ENCODE measurements at regions not wholly inside any gene's neighbourhood (a gene's known extent, or its start where the extent isn't known, plus 50 kb on each side); places are given as distances from the start of the nearest gene placed in this dataset.

DNA sequence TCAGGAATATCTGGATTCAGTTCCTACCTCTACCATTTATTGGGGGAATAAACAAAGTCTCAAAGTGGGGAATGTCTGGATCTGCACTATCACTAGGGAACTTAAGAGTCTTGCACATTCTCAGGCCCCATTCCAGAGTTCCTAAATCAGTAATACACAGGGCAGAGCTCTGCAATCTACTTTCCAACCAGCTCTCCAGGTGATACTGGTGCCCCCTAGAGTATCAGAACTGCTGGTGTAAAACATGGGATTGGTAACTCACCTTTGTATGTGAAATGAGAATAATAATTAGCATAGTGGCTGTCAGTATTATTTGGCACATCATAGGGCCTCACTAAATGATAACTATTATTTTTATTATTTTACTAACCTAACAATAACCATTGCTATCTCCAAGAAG lies 278.8 kb upstream of the IMPG1 start:
- TF ChIP-seq, protein P1, sequence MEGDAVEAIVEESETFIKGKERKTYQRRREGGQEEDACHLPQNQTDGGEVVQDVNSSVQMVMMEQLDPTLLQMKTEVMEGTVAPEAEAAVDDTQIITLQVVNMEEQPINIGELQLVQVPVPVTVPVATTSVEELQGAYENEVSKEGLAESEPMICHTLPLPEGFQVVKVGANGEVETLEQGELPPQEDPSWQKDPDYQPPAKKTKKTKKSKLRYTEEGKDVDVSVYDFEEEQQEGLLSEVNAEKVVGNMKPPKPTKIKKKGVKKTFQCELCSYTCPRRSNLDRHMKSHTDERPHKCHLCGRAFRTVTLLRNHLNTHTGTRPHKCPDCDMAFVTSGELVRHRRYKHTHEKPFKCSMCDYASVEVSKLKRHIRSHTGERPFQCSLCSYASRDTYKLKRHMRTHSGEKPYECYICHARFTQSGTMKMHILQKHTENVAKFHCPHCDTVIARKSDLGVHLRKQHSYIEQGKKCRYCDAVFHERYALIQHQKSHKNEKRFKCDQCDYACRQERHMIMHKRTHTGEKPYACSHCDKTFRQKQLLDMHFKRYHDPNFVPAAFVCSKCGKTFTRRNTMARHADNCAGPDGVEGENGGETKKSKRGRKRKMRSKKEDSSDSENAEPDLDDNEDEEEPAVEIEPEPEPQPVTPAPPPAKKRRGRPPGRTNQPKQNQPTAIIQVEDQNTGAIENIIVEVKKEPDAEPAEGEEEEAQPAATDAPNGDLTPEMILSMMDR (IDR thresholded peaks at IDR 0.05) = no peak
- intact Hi-C loops (cut with micrococcal nuclease) = no loop called here
- H3K27ac Mint-ChIP-seq = no peak overlapping the region
- H3K4me1 Mint-ChIP-seq = no peaks in the 10 kb centered on the region
- no peaks in the 10 kb centered on the region for H3K36me3 Mint-ChIP-seq
- no peaks in the 10 kb centered on the region for H3K9me3 ChIP-seq (ENCODE audit: control insufficient read depth, insufficient read depth, low read length)
- H3K9me3 Mint-ChIP-seq = peaks cover 7 to 21% of the 10 kb centered on the region in 2 donors
- H3K4me3 ChIP-seq (ENCODE audit: low read length) = no peak overlapping the region
- H3K27me3 ChIP-seq (ENCODE audit: control insufficient read depth, insufficient read depth, low read length) = no peaks in the 10 kb centered on the region
- no peak for DNase-seq
- H3K27ac ChIP-seq (ENCODE audit: low read length) = no peak overlapping the region
- H3K4me1 ChIP-seq (ENCODE audit: control insufficient read depth, insufficient read depth, low read length) = no peaks in the 10 kb centered on the region
- no peak overlapping the region for H3K4me3 Mint-ChIP-seq
- no peaks in the 10 kb centered on the region for H3K27me3 Mint-ChIP-seq (ENCODE audit: low read depth in 2 of 2)
- ATAC-seq = no peak
- no peaks in the 10 kb centered on the region for H3K36me3 ChIP-seq (ENCODE audit: control insufficient read depth, insufficient read depth, low read length)

DNA sequence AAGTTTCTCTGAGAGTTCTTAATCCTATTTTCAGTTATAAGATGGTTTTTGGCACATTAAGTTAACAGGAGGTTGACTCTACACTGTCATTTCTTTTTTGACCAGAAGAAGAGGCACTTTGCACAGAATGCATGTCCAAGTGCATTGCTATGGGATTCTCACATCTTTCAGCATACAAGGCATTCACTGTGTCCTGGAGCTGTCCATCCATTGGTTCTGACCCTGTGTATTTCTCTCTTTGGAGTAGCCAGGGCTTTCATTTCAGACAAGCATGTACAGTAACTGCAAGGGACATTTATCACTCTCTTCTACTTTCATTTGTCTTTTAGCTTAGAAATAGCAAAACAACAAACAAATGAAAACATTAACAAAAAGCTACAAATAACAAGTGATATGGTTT lies 275.1 kb upstream of the IMPG1 start:
- TF ChIP-seq, protein P1 (IDR thresholded peaks at IDR 0.05) = no peak
- H3K9me3 Mint-ChIP-seq = peaks cover 9 to 19% of the 10 kb centered on the region in 2 donors
- Histone ChIP-seq H3K27me3 (ENCODE audit: control insufficient read depth, insufficient read depth, low read length) (no peaks in the 10 kb centered on the region), H3K4me1 (ENCODE audit: control insufficient read depth, insufficient read depth, low read length) (no peaks in the 10 kb centered on the region), H3K27ac (ENCODE audit: low read length) (no peak overlapping the region), H3K36me3 (ENCODE audit: control insufficient read depth, insufficient read depth, low read length) (no peaks in the 10 kb centered on the region), H3K4me3 (ENCODE audit: low read length) (no peak overlapping the region), H3K9me3 (ENCODE audit: control insufficient read depth, insufficient read depth, low read length) (no peaks in the 10 kb centered on the region)
- H3K27ac Mint-ChIP-seq = no peak overlapping the region
- H3K27me3 Mint-ChIP-seq (ENCODE audit: low read depth in 2 of 2) = no peaks in the 10 kb centered on the region
- intact Hi-C loops (cut with micrococcal nuclease) = no loop called here
- ATAC-seq (no peak), DNase-seq (no peak)
- H3K4me3 Mint-ChIP-seq = no peak overlapping the region
- no peaks in the 10 kb centered on the region for H3K36me3 Mint-ChIP-seq
- no peaks in the 10 kb centered on the region for H3K4me1 Mint-ChIP-seq

DNA sequence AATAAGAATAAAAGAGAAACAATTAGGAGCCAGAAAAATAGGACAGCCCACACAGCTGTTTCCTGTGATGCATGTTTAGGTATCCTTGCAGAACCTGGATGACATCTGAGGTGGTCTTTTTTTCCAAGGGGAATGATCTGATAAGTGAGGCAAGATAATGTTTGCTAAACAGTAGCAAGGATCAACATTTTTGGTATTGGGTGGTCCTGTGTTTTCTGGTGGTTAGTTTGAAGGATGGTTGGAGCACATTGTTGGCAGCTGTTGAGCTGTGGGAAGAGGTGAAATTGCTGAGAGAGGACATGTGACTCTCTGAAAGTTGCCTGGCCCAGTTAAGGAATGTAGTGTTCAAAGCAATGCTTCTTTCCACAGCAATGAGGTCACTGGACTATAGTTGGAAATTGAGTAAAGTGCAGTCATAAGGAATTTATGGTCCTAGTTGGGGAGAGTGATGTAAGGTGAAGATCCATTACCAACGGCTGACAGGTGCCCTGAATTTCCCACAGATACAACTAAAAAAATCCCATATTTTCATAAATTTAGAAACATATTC lies 270.2 kb upstream of the IMPG1 start:
- Mint-ChIP-seq H3K4me1 (no peaks in the 10 kb centered on the region), H3K36me3 (no peaks in the 10 kb centered on the region), H3K27me3 (ENCODE audit: low read depth in 2 of 2) (no peaks in the 10 kb centered on the region), H3K4me3 (no peak overlapping the region), H3K27ac (no peak overlapping the region), H3K9me3 (peaks cover 12 to 27% of the 10 kb centered on the region in 2 donors)
- H3K4me1 ChIP-seq (ENCODE audit: control insufficient read depth, insufficient read depth, low read length) = no peaks in the 10 kb centered on the region
- no peak overlapping the region for H3K27ac ChIP-seq (ENCODE audit: low read length)
- no peak for DNase-seq
- no peak overlapping the region for H3K4me3 ChIP-seq (ENCODE audit: low read length)
- TF ChIP-seq, protein P1 (IDR thresholded peaks at IDR 0.05) = no peak
- peaks cover 8% of the 10 kb centered on the region for H3K9me3 ChIP-seq (ENCODE audit: control insufficient read depth, insufficient read depth, low read length)
- no peaks in the 10 kb centered on the region for H3K36me3 ChIP-seq (ENCODE audit: control insufficient read depth, insufficient read depth, low read length)
- H3K27me3 ChIP-seq (ENCODE audit: control insufficient read depth, insufficient read depth, low read length) = no peaks in the 10 kb centered on the region
- ATAC-seq = no peak
- intact Hi-C loops (cut with micrococcal nuclease) = no loop called here
- no CpG with 5 or more reads among the region's 1 CpG for WGBS (ENCODE audit: insufficient coverage)

DNA sequence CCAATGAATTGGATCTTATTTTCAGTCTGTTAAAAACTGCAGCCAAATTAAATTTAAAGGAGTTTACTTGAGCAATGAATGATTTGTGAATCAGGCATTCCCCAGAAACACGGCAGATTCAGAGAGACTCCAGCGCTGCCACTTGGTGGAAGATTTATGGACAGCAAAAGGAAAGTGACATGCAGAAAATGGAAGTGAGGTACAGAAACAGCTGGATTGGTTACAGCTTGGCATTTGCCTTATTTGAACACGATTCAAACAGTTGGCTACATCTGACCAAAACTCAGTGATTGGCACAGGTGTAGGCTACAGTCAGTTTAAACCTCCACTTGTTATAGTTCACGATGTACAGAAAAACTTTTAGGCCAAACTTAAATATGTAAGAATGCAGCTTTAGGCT lies 257.6 kb upstream of the IMPG1 start:
- Histone ChIP-seq H3K4me3 (ENCODE audit: low read length) (no peak overlapping the region), H3K4me1 (ENCODE audit: control insufficient read depth, insufficient read depth, low read length) (no peaks in the 10 kb centered on the region), H3K27me3 (ENCODE audit: control insufficient read depth, insufficient read depth, low read length) (no peaks in the 10 kb centered on the region), H3K27ac (ENCODE audit: low read length) (no peak overlapping the region), H3K36me3 (ENCODE audit: control insufficient read depth, insufficient read depth, low read length) (no peaks in the 10 kb centered on the region), H3K9me3 (ENCODE audit: control insufficient read depth, insufficient read depth, low read length) (no peaks in the 10 kb centered on the region)
- peaks cover 5% of the 10 kb centered on the region for H3K36me3 Mint-ChIP-seq
- DNase-seq (no peak), ATAC-seq (no peak)
- no peak overlapping the region for H3K4me3 Mint-ChIP-seq
- intact Hi-C loops (cut with micrococcal nuclease) = no loop called here
- H3K27ac Mint-ChIP-seq = no peak overlapping the region
- TF ChIP-seq, protein P1 (IDR thresholded peaks at IDR 0.05) = no peak
- H3K27me3 Mint-ChIP-seq (ENCODE audit: low read depth in 2 of 2) = no peaks in the 10 kb centered on the region
- 78% methylated on average over 4 of the region's 4 CpGs for WGBS (ENCODE audit: insufficient coverage)
- H3K4me1 Mint-ChIP-seq = no peaks in the 10 kb centered on the region
- peaks cover 8 to 25% of the 10 kb centered on the region in 2 donors for H3K9me3 Mint-ChIP-seq

All from natural killer cell (primary cell).